H1 (cell line): ENCODE measurements at regions not wholly inside any gene's neighbourhood (a gene's known extent, or its start where the extent isn't known, plus 50 kb on each side); places are given as distances from the start of the nearest gene placed in this dataset.

ENCODE experiments used
- TF ChIP-seq, protein P1 (sequence below): fragments of 300-600 bp; sonication (generic); IDR thresholded peaks from 2 replicates; pipeline ENCODE4 v1.7.1; 2012; ENCODE audit warnings: low read length, moderate library complexity, mild to moderate bottlenecking, inconsistent platforms; ENCODE audit not compliant: insufficient replicate concordance

- TF ChIP-seq, protein P1, sequence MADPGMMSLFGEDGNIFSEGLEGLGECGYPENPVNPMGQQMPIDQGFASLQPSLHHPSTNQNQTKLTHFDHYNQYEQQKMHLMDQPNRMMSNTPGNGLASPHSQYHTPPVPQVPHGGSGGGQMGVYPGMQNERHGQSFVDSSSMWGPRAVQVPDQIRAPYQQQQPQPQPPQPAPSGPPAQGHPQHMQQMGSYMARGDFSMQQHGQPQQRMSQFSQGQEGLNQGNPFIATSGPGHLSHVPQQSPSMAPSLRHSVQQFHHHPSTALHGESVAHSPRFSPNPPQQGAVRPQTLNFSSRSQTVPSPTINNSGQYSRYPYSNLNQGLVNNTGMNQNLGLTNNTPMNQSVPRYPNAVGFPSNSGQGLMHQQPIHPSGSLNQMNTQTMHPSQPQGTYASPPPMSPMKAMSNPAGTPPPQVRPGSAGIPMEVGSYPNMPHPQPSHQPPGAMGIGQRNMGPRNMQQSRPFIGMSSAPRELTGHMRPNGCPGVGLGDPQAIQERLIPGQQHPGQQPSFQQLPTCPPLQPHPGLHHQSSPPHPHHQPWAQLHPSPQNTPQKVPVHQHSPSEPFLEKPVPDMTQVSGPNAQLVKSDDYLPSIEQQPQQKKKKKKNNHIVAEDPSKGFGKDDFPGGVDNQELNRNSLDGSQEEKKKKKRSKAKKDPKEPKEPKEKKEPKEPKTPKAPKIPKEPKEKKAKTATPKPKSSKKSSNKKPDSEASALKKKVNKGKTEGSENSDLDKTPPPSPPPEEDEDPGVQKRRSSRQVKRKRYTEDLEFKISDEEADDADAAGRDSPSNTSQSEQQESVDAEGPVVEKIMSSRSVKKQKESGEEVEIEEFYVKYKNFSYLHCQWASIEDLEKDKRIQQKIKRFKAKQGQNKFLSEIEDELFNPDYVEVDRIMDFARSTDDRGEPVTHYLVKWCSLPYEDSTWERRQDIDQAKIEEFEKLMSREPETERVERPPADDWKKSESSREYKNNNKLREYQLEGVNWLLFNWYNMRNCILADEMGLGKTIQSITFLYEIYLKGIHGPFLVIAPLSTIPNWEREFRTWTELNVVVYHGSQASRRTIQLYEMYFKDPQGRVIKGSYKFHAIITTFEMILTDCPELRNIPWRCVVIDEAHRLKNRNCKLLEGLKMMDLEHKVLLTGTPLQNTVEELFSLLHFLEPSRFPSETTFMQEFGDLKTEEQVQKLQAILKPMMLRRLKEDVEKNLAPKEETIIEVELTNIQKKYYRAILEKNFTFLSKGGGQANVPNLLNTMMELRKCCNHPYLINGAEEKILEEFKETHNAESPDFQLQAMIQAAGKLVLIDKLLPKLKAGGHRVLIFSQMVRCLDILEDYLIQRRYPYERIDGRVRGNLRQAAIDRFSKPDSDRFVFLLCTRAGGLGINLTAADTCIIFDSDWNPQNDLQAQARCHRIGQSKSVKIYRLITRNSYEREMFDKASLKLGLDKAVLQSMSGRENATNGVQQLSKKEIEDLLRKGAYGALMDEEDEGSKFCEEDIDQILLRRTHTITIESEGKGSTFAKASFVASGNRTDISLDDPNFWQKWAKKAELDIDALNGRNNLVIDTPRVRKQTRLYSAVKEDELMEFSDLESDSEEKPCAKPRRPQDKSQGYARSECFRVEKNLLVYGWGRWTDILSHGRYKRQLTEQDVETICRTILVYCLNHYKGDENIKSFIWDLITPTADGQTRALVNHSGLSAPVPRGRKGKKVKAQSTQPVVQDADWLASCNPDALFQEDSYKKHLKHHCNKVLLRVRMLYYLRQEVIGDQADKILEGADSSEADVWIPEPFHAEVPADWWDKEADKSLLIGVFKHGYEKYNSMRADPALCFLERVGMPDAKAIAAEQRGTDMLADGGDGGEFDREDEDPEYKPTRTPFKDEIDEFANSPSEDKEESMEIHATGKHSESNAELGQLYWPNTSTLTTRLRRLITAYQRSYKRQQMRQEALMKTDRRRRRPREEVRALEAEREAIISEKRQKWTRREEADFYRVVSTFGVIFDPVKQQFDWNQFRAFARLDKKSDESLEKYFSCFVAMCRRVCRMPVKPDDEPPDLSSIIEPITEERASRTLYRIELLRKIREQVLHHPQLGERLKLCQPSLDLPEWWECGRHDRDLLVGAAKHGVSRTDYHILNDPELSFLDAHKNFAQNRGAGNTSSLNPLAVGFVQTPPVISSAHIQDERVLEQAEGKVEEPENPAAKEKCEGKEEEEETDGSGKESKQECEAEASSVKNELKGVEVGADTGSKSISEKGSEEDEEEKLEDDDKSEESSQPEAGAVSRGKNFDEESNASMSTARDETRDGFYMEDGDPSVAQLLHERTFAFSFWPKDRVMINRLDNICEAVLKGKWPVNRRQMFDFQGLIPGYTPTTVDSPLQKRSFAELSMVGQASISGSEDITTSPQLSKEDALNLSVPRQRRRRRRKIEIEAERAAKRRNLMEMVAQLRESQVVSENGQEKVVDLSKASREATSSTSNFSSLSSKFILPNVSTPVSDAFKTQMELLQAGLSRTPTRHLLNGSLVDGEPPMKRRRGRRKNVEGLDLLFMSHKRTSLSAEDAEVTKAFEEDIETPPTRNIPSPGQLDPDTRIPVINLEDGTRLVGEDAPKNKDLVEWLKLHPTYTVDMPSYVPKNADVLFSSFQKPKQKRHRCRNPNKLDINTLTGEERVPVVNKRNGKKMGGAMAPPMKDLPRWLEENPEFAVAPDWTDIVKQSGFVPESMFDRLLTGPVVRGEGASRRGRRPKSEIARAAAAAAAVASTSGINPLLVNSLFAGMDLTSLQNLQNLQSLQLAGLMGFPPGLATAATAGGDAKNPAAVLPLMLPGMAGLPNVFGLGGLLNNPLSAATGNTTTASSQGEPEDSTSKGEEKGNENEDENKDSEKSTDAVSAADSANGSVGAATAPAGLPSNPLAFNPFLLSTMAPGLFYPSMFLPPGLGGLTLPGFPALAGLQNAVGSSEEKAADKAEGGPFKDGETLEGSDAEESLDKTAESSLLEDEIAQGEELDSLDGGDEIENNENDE: no peak
Measured at GRCh38 chr4:22313976-22314375, 201.9 kb downstream of the ADGRA3 start (continued).
